Left ventricle myocardium inferior (tissue), 1 donor: ENCODE measurements at regions not wholly inside any gene's neighbourhood (a gene's known extent, or its start where the extent isn't known, plus 50 kb on each side); places are given as distances from the start of the nearest gene placed in this dataset.
"Not testable (repeated sequence)": the region's sequence is repeated elsewhere in the genome, so short reads cannot be mapped to it uniquely, and the experiment has no call there.

Experiments
- DNase-seq: peaks from one replicate; pipeline ENCODE4 v3.0.0-alpha.2; 2020
- H3K27ac ChIP-seq: fragments of 200-600 bp; replicated peaks from 2 replicates; pipeline ENCODE4 v1.8.0; 2021
- H3K27me3 ChIP-seq: fragments of 200-600 bp; 2 replicates; pipeline ENCODE4 v1.8.0; 2021; ENCODE audit warnings: low read depth
- H3K36me3 ChIP-seq: fragments of 200-600 bp; 2 replicates; pipeline ENCODE4 v1.8.0; 2021
- H3K4me1 ChIP-seq: fragments of 200-600 bp; 2 replicates; pipeline ENCODE4 v1.8.0; 2021
- H3K4me3 ChIP-seq: fragments of 200-600 bp; 2 replicates; pipeline ENCODE4 v1.8.0; 2021; ENCODE audit warnings: mild to moderate bottlenecking, moderate library complexity
- H3K9me3 ChIP-seq: fragments of 200-600 bp; replicated peaks from 2 replicates; pipeline ENCODE4 v1.8.0; 2021
- CTCF ChIP-seq: fragments of 200-600 bp; IDR thresholded peaks from 2 replicates; pipeline ENCODE4 v1.8.0; 2021; ENCODE audit warnings: antibody characterized with exemption, mild to moderate bottlenecking, borderline replicate concordance
- intact Hi-C: fragments of 100-400 bp; cut with micrococcal nuclease; formaldehyde crosslinking; loops from one replicate; pipeline ENCODE4 v1.11.0; 2022
- donor health status: DM: no; HTN: yes; CAD: no; lungs with severe emphysema.

GRCh38 chr12:88684170-88684569 lies 103.9 kb upstream of the KITLG start:
- H3K27me3 ChIP-seq: no peaks in the 10 kb centered on the region
- intact Hi-C loops: no loop called here

GRCh38 chr12:88683628-88684027 lies 103.4 kb upstream of the KITLG start:
- intact Hi-C loops: no loop called here
- TF ChIP-seq CTCF: no peak
- Histone ChIP-seq H3K4me1 (no peaks in the 10 kb centered on the region), H3K9me3 (peaks cover 14% of the 10 kb centered on the region), H3K36me3 (no peaks in the 10 kb centered on the region), H3K27me3 (no peaks in the 10 kb centered on the region), H3K27ac (no peak overlapping the region), H3K4me3 (no peak overlapping the region)
- no peak for DNase-seq

More at GRCh38 chr12:88684170-88684569, 103.9 kb upstream of the KITLG start:
- Histone ChIP-seq H3K9me3 (peaks cover 14% of the 10 kb centered on the region), H3K36me3 (no peaks in the 10 kb centered on the region), H3K27ac (no peak overlapping the region), H3K4me3 (no peak overlapping the region), H3K4me1 (no peaks in the 10 kb centered on the region)
- no peak for DNase-seq
- no peak for TF ChIP-seq CTCF

- intact Hi-C loops: no loop called here
- no peak overlapping the region for H3K27ac ChIP-seq
- no peaks in the 10 kb centered on the region for H3K36me3 ChIP-seq
- H3K4me1 ChIP-seq: no peaks in the 10 kb centered on the region
- no peak for TF ChIP-seq CTCF
- no peak overlapping the region for H3K4me3 ChIP-seq
- H3K27me3 ChIP-seq: no peaks in the 10 kb centered on the region
- no peak for DNase-seq
- H3K9me3 ChIP-seq: peaks cover 3% of the 10 kb centered on the region
These were observed 101.0 kb upstream of the KITLG start for GRCh38 chr12:88681271-88681670.

GRCh38 chr12:88677464-88677863 lies 97.2 kb upstream of the KITLG start:
- no peaks in the 10 kb centered on the region for H3K4me1 ChIP-seq
- no peak for TF ChIP-seq CTCF
- H3K27ac ChIP-seq: no peak overlapping the region
- no peaks in the 10 kb centered on the region for H3K9me3 ChIP-seq
- H3K36me3 ChIP-seq: no peaks in the 10 kb centered on the region
- no peak overlapping the region for H3K4me3 ChIP-seq
- intact Hi-C loops: no loop called here
- no peak for DNase-seq
- no peaks in the 10 kb centered on the region for H3K27me3 ChIP-seq

- DNase-seq, H3K4me3 ChIP-seq, H3K36me3 ChIP-seq, intact Hi-C loops, H3K4me1 ChIP-seq, H3K27ac ChIP-seq, H3K27me3 ChIP-seq: not testable (repeated sequence)
- peaks cover 28% of the 10 kb centered on the region for H3K9me3 ChIP-seq
These were observed 87.3 kb upstream of the KITLG start for GRCh38 chr12:88667615-88668014.

GRCh38 chr12:88665071-88665470 lies 84.8 kb upstream of the KITLG start:
- no peak for TF ChIP-seq CTCF
- Histone ChIP-seq H3K27ac (no peak overlapping the region), H3K27me3 (no peaks in the 10 kb centered on the region), H3K4me1 (no peaks in the 10 kb centered on the region), H3K9me3 (peaks cover 10% of the 10 kb centered on the region), H3K36me3 (no peaks in the 10 kb centered on the region), H3K4me3 (no peak overlapping the region)
- intact Hi-C loops: no loop called here
- no peak for DNase-seq
